H1 (cell line): ENCODE measurements at regions not wholly inside any gene's neighbourhood (a gene's known extent, or its start where the extent isn't known, plus 50 kb on each side); places are given as distances from the start of the nearest gene placed in this dataset.

Experiments
- POLR2AphosphoS5 ChIP-seq: IDR thresholded peaks from 2 replicates; pipeline ENCODE4 v1.6.1; 2011; ENCODE audit warnings: low read depth, low read length
- SIN3A ChIP-seq, 2 experiments: IDR thresholded peaks in 1 of 2; conservative IDR thresholded peaks in 1 of 2; 2 replicates each; pipeline ENCODE4 v1.6.1; 2011 to 2012; ENCODE audit warnings: low read length in 2 of 2, improper control_type of control experiment in 1 of 2, low read depth in 1 of 2, mild to moderate bottlenecking in 1 of 2

DNA sequence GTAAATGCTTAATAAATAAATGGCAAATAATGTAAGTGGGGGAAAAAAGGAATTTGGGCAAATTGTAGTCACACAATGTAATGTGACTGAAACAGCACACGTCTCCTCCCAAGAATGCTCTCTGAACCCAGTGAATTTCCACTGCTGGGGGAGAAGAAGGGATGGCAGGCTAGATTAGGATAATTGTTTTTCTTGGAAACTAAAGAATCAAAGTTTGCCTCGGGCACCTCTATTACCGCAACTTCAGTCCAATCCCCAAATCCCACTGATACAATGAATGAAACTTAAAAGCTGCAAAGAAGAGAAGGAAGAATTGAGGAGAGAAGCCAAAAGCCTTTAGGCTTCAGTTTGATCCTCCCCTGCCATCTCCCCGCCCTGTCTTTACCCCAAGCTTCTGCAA is 423.2 kb upstream of the PAPPA start:
- TF ChIP-seq POLR2AphosphoS5 (no peak), SIN3A (conservative IDR thresholded peaks at IDR 0.05 in 1 of 2, IDR thresholded peaks at IDR 0.05 in 1 of 2; ENCODE audit: low read depth in 1 of 2, low read length in 2 of 2) (no peak)
